ENCODE measurements at regions not wholly inside any gene's neighbourhood (a gene's known extent, or its start where the extent isn't known, plus 50 kb on each side); places are given as distances from the start of the nearest gene placed in this dataset.

DNA sequence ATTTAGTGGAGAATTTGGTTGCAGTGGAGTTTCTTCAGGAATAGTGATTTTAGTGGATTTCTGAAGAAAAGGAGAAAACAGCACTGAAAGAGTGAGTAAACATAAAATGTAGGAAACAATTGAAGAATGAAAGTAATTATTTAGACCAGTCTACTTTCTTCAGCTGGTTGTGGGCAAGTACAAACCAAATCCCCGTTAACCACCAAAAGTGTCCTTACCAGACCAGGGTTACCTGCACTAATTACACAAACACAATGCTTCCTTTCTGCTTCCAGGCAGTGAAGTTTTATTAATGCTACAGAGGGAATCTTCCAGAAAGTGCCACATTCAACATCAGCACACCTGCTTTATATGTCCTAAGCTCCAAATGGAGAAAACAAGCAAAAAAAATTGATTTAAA is 248.0 kb upstream of the TBC1D5 start:
- no peak for DNase-seq (ENCODE audit: low read depth in 2 of 2)

DNA sequence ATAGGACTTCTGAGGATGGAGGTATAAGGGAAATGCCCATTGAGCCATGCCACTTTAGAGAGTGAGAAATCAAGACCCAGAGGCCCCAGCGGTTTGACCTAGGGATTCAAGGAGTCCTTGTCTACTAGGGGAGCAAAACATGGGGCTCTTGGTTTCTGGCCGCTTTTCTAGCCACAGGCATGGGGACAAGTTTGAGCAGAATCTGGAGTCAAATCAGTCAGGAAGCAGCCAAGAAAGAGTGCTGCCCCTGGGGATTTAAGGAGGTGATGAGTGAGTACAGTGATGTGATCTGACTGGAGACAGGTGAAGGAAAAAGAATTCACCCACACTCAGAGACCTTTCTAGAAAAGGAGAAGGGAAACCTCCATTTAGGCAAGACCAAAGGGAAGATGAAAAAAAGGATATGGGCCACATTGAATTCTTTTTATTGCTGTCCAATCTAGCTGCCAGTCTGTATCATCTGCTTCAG is 244.0 kb upstream of the TBC1D5 start:
- DNase-seq (ENCODE audit: low read depth in 2 of 2) = no peak

DNA sequence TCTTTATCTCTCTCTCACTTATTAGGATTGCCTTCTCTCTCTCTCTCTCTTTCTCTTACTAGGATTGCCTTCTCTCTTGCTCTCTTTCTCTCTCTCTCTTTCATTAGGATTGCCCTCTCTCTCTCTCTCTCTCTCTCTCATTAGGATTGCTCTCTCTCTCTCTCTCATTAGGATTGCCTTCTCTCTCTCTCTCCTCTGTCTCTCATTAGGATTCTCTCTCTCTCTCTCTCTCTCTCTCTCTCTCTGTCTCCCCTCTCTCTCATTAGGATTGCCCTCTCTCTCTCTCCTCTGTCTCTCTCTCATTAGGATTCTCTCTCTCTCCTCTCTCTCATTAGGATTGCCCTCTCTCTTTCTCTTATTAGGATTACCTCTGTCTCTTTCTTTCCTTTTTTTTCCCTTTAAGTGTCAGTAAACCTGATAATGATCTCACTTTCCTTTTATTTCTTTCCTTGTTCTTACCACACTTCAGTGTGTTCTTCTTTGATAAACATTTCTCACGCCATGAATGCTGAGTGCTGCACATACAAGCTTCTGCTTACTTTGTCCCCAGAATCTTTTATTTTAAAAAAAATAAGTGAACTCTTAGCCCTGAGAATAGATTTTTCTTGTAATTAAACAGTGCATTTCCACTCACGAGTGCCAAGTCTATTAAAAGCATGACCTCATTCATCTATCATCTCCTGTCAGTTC is 243.4 kb upstream of the TBC1D5 start:
- DNase-seq (ENCODE audit: low read depth in 2 of 2) = no peak

DNA sequence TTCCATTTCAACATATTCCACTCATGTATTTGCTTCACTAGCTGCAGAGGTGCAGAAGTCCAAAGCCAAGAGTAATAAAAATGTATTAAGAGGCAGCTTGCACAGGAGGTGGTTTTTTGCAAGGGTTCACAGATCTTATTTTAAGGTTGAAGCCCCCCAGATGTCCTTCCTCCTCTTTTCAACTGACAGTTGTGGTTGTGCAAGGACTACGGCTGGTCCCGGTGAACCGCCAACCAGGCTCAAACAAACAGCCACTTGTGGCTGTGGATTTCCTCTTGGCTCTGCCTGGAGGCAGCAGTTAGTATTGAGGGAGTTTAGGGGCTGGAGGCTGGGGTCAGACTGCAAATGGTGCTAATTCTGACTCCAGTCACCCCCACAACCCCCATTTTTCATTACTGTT is 240.7 kb upstream of the TBC1D5 start:
- DNase-seq (ENCODE audit: low read depth in 2 of 2) = no peak

DNA sequence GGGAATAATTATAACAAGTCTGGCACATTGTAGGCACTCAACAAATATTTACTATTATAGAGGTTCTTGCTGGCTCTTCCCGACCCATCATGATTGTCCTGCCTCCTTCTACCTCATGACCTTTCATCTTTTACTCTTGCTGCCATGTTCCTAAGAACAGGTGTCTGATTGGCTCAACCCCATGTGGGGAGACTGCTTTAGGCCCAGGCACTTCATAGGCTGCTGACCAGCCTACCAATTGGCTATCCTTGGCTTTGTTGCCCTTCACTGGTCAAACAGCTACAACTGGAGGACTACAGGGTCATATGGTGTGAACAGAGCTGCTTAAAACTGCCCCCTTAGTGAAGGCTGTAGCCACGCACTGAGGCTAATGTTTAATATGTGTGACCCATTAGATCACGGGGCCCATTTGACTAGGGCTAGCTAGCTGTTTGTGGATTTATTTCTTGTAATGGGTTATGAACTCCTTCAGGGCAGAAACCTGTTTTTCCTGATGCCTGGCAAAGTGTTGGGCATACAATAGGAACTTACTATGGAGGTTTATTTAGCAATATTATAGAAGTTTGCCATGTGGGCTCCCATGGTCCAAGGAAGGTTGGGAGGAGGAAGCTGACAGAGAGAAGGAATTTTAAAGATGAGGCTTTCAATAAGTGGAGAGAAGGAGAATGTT is 239.9 kb upstream of the TBC1D5 start:
- no peak for DNase-seq (ENCODE audit: low read depth in 2 of 2)

DNA sequence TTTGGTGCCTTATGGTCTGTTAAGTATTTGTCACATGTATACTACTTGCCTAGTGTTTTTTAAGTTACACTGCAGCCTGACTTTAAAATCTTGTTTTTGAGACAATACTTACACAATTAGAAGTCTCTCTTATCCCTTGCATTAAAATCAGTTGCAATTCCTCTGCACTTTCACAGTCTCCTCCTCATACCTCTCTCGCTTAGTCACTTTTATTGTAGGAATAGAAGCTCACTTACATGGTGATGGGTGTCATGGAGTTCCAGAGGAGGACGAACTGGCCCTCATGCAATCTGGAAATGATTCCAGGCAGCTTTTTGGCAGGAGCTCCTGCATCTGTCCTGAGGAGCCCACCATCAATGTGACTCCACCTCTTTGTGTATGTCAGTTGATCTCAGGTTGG is 238.4 kb upstream of the TBC1D5 start:
- DNase-seq (ENCODE audit: low read depth in 2 of 2) = no peak

DNA sequence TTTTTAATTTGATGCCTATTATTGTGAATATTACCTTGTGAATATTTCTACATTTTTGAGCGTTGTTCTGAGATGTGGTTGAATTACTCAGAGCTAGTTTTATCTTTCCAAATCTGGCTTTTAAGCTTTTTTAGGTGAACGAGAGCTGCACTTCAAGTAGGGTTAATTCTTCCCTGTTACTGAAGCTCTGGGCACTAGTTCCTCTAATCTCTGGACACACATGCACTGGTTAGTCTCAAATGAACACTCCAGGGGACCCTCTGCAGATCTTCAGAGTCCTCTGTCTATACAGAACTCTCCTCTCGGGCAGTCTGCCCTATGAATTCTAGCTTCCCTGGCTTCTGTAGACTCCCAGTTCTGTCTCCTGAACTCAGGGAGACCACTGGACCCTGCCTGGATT is 237.5 kb upstream of the TBC1D5 start:
- no peak for DNase-seq (ENCODE audit: low read depth in 2 of 2)

DNA sequence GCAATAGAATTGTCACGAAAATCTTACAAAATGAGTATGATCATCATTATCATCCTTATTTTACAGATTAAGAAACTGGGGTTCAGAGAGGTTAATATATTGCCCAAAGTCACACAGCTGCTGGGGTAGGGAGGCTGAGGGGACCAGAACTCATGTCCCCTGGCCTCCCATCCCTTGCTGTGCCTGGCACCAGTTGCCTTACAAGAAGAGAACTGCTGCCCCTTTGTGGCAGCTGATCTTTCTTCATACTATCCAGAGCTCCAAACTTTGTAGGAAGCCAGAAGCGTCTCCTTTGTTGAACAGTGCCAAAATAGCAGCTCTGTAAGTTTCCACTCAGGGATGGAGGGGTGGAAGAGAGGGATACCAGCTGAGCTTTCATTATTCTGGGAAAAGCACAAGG is 236.8 kb upstream of the TBC1D5 start:
- DNase-seq (ENCODE audit: low read depth in 2 of 2) = no peak

DNA sequence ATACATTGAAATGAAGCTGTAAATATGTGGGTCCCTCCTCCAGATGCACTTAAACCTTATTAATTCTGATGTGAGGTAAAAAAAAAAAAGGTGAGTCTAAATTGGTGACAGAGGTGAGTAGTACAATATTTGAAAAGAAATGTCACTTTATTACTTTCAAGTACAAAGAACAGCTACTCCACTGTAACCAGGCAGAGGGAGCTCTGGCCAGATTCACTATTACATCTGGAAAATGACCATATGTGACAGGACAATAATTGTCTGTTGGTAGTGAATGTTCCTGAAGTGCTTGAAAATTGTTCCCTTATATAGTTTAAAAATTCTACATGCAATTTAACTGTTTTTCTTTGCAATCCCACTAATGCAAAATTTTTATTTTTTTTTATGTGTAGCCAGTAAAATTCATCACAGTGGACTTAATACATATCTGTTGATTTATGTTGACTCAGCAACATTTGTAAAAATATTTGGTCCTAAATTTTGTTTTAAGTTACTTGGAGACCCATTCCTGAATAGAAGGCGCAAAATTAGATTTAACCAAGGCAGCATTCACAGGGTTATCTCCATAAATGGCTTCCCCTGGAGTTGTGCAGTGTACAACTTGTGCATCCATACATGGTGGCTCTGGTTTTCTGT is 231.9 kb upstream of the TBC1D5 start:
- no peak for DNase-seq (ENCODE audit: low read depth in 2 of 2)

DNA sequence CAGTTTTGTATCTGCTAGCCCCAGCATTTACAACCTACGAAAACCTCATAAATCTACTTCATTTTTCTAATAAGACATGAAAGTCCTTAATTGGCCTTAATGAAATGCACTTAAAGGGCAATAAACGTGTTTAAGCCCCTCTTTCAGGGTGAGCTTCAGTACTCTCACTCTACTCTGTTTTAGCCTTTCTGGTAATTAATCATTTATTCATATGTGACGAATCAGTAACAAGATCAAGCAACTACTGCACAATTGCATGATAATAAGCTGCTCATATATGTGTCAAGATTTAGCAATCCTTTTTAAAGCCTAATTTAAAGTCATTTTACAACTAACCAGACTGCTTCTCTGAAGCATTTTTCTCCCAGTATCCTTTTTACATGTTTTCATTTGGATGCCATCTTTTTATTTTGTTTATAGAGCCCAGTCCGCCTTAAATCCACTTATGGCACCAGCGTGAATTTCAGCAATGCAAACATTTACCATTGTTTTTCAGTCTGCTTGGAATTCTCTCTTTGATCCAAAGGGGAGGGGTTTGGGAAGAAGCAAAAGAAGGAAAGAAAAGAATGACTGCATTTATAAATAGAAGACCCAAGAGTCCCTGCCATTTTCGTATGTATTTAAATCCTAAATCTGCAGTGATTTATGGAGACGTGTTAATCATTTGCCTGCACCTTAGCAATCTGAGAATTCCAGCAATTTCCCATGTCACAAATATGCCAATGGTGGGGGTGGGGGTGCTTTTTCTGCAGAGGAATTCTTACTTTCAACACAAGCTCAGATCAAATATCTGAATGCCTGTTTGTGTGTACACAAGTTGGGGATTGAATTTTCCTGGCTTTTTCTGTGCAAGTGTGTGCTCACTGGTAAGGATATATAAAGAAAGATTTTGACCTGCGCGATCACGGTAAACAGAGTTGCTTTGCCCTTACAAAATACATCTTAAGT is 230.8 kb upstream of the TBC1D5 start:
- no peak for DNase-seq (ENCODE audit: low read depth in 2 of 2)

DNA sequence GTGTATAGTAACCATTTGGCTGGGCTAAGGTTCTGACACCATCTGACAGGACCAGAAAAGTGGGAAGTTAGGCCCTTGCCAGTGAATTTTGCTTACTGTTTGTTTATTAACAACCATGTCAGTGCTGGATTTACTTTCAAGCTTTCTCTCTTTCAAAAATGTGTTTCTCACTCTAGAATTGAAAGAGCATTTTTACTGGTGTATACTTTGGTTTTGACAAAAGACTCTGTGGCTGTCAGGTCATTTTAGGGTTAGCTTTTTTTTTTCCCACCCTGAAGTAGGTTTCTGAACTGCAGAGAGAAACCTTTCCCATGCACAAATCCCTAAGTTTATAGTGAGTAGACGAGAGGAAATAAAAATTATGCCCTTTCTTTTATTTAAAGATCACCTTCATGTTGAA is 230.0 kb upstream of the TBC1D5 start:
- DNase-seq (ENCODE audit: low read depth in 2 of 2) = no peak

DNA sequence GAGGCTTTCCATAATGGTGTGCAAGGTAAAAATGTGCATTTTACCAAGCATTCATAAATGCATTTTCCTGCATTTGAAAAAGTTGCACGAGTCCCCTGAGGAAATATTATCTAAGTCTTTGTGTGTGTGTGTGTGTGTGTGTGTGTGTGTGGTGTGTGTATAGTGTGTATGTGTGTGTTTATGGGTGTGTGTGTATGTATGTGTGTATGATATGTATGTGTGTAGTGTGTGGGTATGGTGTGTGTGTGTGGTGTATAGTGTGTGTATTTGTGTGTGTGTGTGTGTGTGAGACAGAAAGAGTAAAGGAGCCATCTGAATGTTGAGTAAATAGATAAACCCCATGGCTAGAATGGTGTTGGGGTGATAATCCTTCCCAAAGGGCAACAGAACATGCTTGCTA is 229.6 kb upstream of the TBC1D5 start:
- no peak for DNase-seq (ENCODE audit: low read depth in 2 of 2)

DNA sequence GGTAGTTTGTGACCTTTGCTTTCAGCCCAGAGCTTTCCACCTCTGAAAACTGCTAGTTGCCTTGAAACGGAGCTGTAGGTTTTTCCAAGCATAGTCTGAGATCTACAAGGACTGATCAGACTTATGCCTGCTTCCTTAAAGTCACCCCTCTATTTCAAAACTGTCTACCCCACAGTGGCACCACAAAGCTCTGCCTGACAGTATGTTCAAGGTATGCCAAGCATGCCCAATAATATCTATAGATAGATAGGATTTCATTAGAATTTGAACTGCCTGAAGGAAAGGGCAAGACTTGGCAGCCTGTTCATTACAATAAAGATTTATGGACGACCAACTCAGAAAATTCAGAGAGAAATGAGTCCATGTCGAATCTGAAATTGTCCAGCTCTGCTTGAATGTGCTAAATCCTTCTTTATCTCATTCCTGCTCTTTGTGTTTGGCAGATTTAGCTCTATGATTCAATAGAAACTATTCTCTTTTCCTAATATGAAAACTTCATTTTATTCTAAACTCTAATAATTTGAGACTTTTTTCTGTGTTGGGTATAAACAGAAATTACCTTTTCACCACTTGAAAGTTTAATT is 227.6 kb upstream of the TBC1D5 start:
- no peak for DNase-seq (ENCODE audit: low read depth in 2 of 2)

DNA sequence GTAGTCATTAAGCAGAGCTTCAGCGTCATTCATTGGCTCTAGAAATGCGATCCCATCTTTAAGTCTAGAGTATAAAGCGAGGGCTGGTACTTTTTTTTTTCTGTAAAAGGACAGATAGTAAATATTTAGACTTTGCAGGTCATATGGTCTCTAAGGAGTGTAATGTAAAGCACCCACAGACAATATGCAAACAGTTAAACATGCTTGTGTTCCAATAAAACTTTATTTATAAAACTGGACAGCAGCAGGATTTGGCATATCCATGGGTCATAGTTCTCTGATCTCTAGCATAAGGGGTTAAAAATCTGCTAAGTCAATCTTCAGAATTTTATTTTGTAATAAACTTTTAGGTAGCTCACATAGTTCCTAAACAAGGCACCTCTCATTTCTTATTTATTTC is 226.8 kb upstream of the TBC1D5 start:
- DNase-seq (ENCODE audit: low read depth in 2 of 2) = no peak

DNA sequence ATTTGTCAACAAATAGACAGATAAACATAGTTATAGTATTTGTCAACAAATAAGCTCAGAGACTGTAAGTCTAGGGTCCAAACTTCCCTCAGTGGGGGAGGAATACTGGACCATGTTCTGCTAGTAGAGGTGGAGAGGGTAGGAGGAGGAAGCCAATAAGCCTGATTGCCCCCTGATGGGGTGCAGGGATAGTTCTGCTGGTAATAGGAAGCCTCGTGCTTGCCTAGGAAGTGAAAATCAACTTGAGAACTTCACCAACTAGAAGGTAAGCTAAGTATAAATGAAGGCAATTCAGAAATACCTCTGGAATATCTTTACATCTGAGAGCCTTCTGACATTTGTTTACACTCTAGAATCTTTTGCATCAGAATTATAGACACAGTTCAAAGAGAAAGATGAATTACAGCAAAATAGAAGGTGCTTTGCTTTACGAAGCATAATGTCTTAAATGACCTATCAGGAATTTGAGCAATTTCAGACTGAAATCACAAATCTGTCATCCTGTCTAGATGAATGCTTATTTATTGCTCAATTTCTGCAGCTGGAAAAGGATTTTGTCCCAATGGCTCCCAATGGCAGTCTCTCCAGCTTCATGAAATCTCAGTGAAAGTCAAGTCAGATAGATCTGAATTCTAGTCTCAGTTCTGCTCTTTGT is 225.6 kb upstream of the TBC1D5 start:
- no peak for DNase-seq (ENCODE audit: low read depth in 2 of 2)

DNA sequence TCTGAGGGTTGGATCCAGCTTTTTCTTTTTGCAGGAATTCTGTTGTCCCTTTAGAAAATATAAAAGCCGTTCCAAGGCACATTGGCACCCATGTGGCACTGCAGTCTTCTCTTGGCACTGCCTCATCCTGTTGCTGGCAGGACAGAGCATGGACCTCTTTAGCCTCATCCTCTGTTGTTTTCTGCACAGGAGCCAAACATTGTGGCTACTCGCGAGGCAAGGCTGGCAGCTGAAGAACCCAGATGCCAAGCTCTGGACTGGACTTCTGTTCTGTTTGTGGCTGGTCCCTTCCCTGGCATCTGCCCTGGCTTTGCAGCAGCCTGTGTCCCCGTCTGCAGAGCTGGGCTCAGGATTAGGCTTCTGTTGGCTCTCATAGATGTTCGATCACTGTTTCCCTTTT is 224.7 kb upstream of the TBC1D5 start:
- DNase-seq (ENCODE audit: low read depth in 2 of 2) = no peak

DNA sequence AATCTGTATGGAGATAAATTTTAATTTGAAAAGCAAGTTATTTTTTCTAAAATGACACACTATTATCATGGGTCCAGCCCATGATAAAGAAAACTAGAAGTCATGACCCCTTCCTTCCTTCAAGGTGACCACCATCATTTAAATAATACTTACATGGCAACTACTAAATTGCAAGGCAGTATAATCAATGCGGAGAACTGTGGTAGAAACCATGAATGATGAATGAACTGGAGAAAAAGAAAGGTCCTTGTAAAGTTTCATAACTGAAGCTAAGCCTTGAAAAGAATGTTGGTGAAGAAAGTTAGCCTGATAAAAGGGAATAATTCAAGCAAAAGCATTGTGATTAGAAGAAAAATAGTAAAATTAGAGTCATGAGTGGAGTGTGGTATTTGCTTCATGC is 222.9 kb upstream of the TBC1D5 start:
- no peak for DNase-seq (ENCODE audit: low read depth in 2 of 2)

DNA sequence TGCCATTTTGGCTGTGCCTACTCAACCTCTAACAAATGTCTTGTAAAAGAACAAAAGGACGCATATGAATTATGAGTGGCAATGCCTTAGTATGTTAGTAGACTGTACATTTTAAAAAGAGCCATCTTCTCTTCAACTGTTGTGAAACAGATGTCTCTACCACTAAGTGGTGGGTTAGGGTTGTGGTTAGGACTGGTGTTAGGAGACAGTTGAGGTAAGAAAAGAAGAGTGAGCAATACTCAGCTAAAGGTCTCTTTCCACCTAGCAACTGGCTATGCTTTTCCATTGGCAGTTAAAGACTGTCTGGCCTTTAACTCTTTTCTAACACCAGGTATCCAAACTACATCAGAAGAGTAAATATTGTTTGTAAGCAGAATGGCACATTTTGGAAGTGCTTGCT is 221.7 kb upstream of the TBC1D5 start:
- DNase-seq (ENCODE audit: low read depth in 2 of 2) = no peak

DNA sequence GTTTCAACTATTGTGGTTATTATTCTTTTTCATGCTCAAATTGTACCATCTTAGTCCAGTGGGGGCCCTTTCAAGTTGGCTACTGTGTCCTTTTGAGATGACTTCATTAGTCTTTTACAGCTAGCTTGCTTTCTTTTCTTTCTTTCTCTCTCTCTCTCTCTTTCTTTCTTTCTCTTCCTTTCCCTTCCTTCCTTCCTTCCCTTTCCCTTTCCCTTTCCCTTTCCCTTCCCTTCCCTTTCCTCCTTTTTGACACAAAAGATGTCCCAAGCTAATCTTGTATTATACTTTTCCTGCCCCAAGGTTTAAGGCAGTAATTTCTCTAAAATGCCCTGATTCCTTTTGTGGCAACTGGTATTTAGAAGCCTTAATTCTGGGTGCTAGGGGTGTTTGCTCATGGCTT is 213.0 kb upstream of the TBC1D5 start:
- no peak for DNase-seq (ENCODE audit: low read depth in 2 of 2)

DNA sequence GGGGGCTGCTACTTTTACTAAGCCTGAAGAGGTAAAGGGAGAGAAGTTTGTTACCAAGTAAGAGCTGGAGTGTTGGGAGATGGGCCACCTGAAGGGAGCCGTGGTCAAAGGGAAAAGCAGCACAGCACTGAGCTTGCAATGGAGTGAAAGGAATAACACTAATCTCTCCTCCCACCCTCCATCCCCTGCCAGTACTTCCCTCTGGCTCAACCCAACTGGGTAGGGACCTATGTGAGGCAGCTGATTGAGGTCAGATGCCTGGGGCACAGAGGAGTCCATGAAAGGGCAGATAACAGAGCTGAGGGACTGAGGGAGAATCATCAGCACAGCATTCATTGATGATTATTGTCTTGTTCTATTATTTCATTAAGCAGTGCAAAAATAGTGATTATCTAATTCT is 212.4 kb upstream of the TBC1D5 start:
- DNase-seq (ENCODE audit: low read depth in 2 of 2) = no peak

DNA sequence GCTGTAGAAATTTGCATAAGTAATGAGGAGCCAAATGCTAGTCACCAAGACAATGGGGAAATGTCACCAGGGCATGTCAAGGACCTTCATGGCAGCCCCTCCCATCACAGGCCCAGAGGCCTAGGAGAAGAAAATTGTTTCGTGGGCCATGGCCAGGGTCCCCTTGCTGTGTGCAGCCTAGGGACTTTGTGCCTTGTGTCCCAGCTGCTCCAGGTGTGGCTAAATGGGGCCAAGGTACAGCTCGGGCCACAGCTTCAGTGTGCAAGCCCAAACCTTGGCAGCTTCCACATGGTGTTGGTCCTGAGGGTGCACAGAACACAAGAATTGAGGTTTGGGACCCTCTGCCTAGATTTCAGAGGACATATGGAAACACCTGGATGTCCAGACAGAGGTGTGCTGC is 208.8 kb upstream of the TBC1D5 start:
- no peak for DNase-seq (ENCODE audit: low read depth in 2 of 2)
